ENCODE measurements at regions not wholly inside any gene's neighbourhood (a gene's known extent, or its start where the extent isn't known, plus 50 kb on each side); places are given as distances from the start of the nearest gene placed in this dataset.

- DNase-seq (no peak), FAIRE-seq (no peak)
- no peaks in the 10 kb centered on the region for H3K27me3 ChIP-seq (ENCODE audit: control insufficient read depth, insufficient read depth, low read length)
- H3K9me3 ChIP-seq (ENCODE audit: control insufficient read depth in 2 of 3, insufficient read depth in 1 of 3, low read length in 3 of 3), result peaks cover 0 to 14% (median 0%) of the 10 kb centered on the region in 3 donors
- no peak overlapping the region for H3K4me3 ChIP-seq (ENCODE audit: low read length in 3 of 3)
- intact Hi-C loops (cut with DNase I), result no loop called here
- TF ChIP-seq, protein P1, sequence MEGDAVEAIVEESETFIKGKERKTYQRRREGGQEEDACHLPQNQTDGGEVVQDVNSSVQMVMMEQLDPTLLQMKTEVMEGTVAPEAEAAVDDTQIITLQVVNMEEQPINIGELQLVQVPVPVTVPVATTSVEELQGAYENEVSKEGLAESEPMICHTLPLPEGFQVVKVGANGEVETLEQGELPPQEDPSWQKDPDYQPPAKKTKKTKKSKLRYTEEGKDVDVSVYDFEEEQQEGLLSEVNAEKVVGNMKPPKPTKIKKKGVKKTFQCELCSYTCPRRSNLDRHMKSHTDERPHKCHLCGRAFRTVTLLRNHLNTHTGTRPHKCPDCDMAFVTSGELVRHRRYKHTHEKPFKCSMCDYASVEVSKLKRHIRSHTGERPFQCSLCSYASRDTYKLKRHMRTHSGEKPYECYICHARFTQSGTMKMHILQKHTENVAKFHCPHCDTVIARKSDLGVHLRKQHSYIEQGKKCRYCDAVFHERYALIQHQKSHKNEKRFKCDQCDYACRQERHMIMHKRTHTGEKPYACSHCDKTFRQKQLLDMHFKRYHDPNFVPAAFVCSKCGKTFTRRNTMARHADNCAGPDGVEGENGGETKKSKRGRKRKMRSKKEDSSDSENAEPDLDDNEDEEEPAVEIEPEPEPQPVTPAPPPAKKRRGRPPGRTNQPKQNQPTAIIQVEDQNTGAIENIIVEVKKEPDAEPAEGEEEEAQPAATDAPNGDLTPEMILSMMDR (IDR thresholded peaks at IDR 0.05; ENCODE audit: borderline replicate concordance, extremely low read depth, insufficient read depth), result no peak
- H3K36me3 ChIP-seq (ENCODE audit: control insufficient read depth in 2 of 3, insufficient read depth in 3 of 3, low read length in 3 of 3), result no peaks in the 10 kb centered on the region
- H3K9ac ChIP-seq (ENCODE audit: low read length in 3 of 3), result no peak overlapping the region
- H3K4me1 ChIP-seq (ENCODE audit: control insufficient read depth in 2 of 3, insufficient read depth in 2 of 3, low read depth in 1 of 3, low read length in 3 of 3), result no peaks in the 10 kb centered on the region
- no peak overlapping the region for H3K27ac ChIP-seq (ENCODE audit: low read depth in 2 of 2, low read length in 2 of 2)
Observed at GRCh38 chr6:103231181-103231580, 1628.5 kb downstream of the HACE1 start.

- no peak overlapping the region for H3K9ac ChIP-seq (ENCODE audit: low read length in 3 of 3)
- H3K4me3 ChIP-seq (ENCODE audit: low read length in 3 of 3), result no peak overlapping the region
- FAIRE-seq (no peak), DNase-seq (no peak)
- H3K27me3 ChIP-seq (ENCODE audit: control insufficient read depth, insufficient read depth, low read length), result no peaks in the 10 kb centered on the region
- H3K9me3 ChIP-seq (ENCODE audit: control insufficient read depth in 2 of 3, insufficient read depth in 1 of 3, low read length in 3 of 3), result no peaks in the 10 kb centered on the region
- H3K4me1 ChIP-seq (ENCODE audit: control insufficient read depth in 2 of 3, insufficient read depth in 2 of 3, low read depth in 1 of 3, low read length in 3 of 3), result no peaks in the 10 kb centered on the region
- TF ChIP-seq, protein P1 (IDR thresholded peaks at IDR 0.05; ENCODE audit: borderline replicate concordance, extremely low read depth, insufficient read depth), result no peak
- no peaks in the 10 kb centered on the region for H3K36me3 ChIP-seq (ENCODE audit: control insufficient read depth in 2 of 3, insufficient read depth in 3 of 3, low read length in 3 of 3)
- no peak overlapping the region for H3K27ac ChIP-seq (ENCODE audit: low read depth in 2 of 2, low read length in 2 of 2)
- intact Hi-C loops (cut with DNase I), result no loop called here
Observed at GRCh38 chr6:103215847-103216246, 1643.9 kb downstream of the HACE1 start.

- DNase-seq, result no peak
- H3K27me3 ChIP-seq (ENCODE audit: control insufficient read depth, insufficient read depth, low read length), result no peaks in the 10 kb centered on the region
- TF ChIP-seq, protein P1 (IDR thresholded peaks at IDR 0.05; ENCODE audit: borderline replicate concordance, extremely low read depth, insufficient read depth), result no peak
- no peaks in the 10 kb centered on the region for H3K9me3 ChIP-seq (ENCODE audit: control insufficient read depth in 2 of 3, insufficient read depth in 1 of 3, low read length in 3 of 3)
- no peak overlapping the region for H3K9ac ChIP-seq (ENCODE audit: low read length in 3 of 3)
- no peak overlapping the region for H3K27ac ChIP-seq (ENCODE audit: low read depth in 2 of 2, low read length in 2 of 2)
- H3K4me1 ChIP-seq (ENCODE audit: control insufficient read depth in 2 of 3, insufficient read depth in 2 of 3, low read depth in 1 of 3, low read length in 3 of 3), result no peaks in the 10 kb centered on the region
- no peaks in the 10 kb centered on the region for H3K36me3 ChIP-seq (ENCODE audit: control insufficient read depth in 2 of 3, insufficient read depth in 3 of 3, low read length in 3 of 3)
- no peak overlapping the region for H3K4me3 ChIP-seq (ENCODE audit: low read length in 3 of 3)
- FAIRE-seq, result no peak
- intact Hi-C loops (cut with DNase I), result no loop called here
Observed at GRCh38 chr6:103210686-103211085, 1649.0 kb downstream of the HACE1 start.

DNA sequence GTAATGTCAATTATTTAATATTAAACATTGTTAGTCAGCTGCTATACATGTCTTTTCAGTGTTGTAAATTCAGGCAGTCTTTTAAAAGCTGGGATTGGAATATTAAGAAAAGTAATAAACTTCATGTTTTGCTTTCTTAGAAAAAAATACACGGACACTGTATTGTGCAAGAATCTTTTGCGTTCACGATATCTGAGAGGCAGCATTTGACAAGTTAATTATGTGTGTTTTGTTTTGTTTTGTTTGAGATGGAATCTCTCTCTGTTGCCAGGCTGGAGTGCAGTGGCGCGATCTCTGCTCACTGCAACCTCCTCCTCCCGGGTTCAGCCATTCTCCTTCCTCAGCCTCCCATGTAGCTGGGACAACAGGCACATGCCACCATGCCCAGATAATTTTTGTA, 1661.3 kb downstream of the HACE1 start:
- Histone ChIP-seq H3K4me3 (ENCODE audit: low read length in 3 of 3) (no peak overlapping the region), H3K27ac (ENCODE audit: low read depth in 2 of 2, low read length in 2 of 2) (no peak overlapping the region), H3K9ac (ENCODE audit: low read length in 3 of 3) (no peak overlapping the region), H3K4me1 (ENCODE audit: control insufficient read depth in 2 of 3, insufficient read depth in 2 of 3, low read depth in 1 of 3, low read length in 3 of 3) (no peaks in the 10 kb centered on the region), H3K27me3 (ENCODE audit: control insufficient read depth, insufficient read depth, low read length) (no peaks in the 10 kb centered on the region), H3K9me3 (ENCODE audit: control insufficient read depth in 2 of 3, insufficient read depth in 1 of 3, low read length in 3 of 3) (no peaks in the 10 kb centered on the region), H3K36me3 (ENCODE audit: control insufficient read depth in 2 of 3, insufficient read depth in 3 of 3, low read length in 3 of 3) (no peaks in the 10 kb centered on the region)
- intact Hi-C loops (cut with DNase I), result no loop called here
- DNase-seq (no peak), FAIRE-seq (no peak)
- TF ChIP-seq, protein P1 (IDR thresholded peaks at IDR 0.05; ENCODE audit: borderline replicate concordance, extremely low read depth, insufficient read depth), result no peak
